ENCODE measurements at regions not wholly inside any gene's neighbourhood (a gene's known extent, or its start where the extent isn't known, plus 50 kb on each side); places are given as distances from the start of the nearest gene placed in this dataset.

DNA sequence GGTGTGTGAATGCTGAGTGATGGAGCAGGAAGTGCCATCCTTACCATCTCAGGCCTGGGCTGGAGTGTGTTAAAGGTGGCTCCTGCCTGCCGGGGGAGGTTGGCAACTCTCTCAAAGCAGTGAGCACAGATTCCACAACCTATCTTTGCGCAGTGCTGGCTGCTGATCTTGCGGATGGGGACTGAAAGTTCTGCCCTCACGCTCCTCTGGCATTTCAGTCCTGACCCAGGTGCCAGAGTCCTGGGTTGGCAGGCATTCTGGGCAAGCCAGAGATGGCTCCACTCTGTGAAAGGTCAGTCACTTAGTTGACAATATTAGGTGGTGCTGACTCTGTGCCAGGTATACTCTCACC lies 315.5 kb downstream of the RPS24 start:
- no peak for DNase-seq

GRCh38 chr10:78349911-78350663 lies 316.4 kb downstream of the RPS24 start:
- no peak for DNase-seq

GRCh38 chr10:78351283-78351682 lies 317.6 kb downstream of the RPS24 start:
- DNase-seq = no peak

DNA sequence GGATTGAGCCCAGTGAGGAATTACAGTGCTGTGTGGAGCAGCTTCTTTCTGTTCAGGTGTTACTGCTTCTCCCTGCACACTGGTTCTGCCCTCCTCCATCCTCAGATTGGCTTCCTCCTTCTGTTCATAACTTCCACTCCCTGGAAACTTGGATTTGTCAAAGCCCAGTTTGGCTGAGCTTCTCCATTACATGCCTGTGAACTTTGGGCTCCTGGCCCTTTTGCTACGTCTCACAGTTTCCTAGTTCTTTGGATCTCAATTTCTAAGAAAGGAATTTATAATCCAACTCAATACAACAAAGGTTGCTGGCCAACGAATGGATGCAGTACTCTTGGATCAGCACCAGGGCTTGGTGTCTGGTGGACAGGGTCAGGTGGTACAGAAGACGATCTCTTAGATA lies 318.1 kb downstream of the RPS24 start:
- DNase-seq = no peak

DNA sequence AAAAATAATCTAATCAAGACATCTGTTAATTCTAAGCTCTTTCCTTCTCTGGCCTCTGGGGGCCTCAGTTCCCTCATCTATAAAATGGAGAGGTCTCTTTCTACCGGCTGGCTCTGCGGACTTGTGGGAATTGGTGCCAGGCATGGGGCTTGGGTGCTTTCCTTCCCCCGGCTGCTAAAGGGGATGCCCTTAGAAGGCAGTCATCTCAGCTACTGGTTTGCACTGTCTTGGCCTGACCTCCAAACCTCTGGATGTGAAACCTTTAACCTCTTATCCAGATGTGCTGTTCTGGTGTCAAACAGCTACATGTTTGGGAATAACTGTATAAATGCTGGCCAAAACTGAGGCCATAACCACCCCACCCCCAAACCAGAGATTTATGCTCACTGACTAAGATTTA lies 320.0 kb downstream of the RPS24 start:
- DNase-seq = no peak

GRCh38 chr10:78354101-78354500 lies 320.4 kb downstream of the RPS24 start:
- no peak for DNase-seq

GRCh38 chr10:78356291-78356900 lies 322.7 kb downstream of the RPS24 start:
- DNase-seq = no peak

- no peak for DNase-seq
Observed at GRCh38 chr10:78357141-78358063, 323.7 kb downstream of the RPS24 start.

GRCh38 chr10:78358351-78358750 lies 324.7 kb downstream of the RPS24 start:
- DNase-seq = no peak

- no peak for DNase-seq
Observed at GRCh38 chr10:78358982-78359381, 325.3 kb downstream of the RPS24 start.

GRCh38 chr10:78359640-78360091 lies 326.0 kb downstream of the RPS24 start:
- DNase-seq = no peak

GRCh38 chr10:78360284-78360683 lies 326.6 kb downstream of the RPS24 start:
- DNase-seq = no peak

GRCh38 chr10:78361031-78361430 lies 327.4 kb downstream of the RPS24 start:
- DNase-seq = peak; percentile 3

GRCh38 chr10:78362406-78363022 lies 328.9 kb downstream of the RPS24 start:
- no peak for DNase-seq

DNA sequence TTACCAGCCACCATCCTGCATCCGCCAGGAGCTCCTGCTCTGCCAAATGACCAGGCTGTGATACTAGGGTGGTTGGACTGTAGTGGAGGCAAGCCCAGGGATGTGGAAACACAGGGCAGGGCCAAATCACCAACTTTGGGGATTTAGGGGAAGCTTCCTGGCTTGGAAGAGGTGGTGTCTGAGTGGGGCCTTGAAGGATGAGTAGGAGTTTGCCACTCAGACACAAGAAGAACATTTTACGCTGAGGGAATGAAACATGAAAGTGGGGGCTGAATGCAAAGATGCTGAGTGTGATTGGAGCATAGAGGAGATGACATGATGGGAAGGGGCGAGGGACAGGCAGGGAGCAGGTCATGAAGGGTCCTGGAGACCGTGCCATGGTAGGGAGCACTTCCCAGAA lies 329.5 kb downstream of the RPS24 start:
- no peak for DNase-seq

DNA sequence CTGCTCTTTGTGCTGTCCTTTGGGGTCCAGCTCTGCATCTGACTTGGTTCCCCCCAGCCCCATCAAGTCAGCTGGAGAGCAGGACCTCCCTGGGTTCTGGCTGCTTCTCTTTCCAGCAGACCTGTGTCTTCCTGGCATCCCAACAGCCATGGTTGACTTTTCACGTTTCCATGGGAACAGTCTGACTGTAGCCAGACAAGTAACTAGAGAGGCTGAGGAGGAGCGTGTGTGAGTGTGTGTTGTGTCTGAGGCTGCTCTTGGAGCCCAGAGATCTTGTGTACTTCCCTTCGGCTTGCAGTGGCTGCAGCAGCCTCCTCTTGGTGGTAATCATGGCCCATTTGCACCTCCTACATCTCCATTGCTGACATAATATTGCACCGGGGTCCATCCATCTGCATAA lies 332.0 kb downstream of the RPS24 start:
- no peak for DNase-seq

DNA sequence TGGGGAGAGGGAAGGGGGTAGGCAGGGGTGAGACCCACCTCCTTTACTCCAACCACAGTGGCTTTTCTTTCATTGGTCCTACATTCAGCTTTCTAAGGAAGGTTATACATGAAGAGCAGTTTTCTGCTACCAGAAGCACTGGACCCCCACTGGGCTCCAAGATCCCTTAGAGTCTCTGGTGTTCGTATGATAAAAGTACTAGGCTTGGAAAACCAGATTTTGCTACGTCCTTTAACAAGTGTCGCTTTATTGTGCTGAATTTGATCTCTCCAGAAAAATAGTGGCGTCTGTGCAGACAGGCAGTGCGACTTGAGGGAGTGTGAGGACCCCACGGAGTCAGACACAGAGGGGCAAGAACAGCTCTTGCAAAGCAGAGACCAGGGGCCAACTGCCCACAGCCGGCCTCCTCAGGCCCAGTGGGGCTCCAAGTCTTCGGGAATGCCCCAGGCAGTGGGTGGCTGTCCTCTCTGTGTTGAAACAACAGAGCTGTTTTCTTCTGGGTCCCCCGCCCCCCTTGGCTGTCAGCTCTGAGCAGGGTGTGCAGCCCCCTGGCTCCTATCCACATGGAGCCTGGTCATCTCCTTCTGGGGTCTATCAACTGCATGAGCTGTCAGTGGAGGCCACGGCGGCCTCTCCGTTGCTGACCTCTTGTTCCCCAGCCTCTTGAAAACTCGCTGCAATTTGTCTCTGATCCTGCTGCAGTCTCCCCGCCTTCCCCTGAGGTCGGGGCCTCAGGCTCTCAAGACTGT lies 333.2 kb downstream of the RPS24 start:
- no peak for DNase-seq

DNA sequence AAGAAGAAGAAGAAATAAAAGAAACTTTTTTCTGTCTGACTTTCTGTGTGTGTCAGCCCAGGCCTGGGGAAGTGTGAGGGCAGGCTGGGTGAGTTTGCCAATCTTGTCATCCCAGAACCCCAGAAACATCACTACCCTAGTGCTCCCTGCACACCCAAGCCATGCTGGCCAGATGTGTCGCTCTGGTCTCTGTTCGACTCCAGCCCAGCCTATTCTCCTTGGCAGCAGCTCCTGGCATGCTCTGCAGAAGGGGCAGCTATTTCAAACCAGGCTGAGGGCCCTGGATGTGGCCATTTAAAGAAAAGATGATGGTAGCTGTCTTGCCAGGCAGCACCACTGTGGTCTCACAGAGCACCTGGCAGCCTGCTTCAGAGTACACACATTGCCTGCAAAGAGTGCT lies 334.1 kb downstream of the RPS24 start:
- no peak for DNase-seq

GRCh38 chr10:78371136-78371535 lies 337.5 kb downstream of the RPS24 start:
- DNase-seq = no peak

DNA sequence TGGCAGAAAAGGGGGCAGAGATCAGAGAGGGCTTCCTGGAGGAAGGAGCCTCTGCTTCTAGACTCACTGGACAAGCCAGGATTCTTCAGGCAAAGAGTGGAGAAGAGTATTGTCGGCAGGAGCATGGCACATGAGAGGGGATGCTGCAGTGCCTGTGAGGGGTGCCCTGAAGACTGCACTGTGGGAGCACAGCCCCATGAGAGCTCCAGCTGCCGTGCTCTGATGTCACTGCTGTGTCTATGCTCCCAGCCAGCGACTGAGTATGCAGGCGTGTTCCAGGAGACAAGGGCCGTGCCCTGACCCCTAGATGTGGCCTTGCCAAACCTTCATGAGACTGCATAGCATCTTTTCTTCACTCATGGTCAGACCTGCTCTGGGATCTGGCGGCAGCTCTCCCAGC lies 339.1 kb downstream of the RPS24 start:
- no peak for DNase-seq

GRCh38 chr10:78374331-78375028 lies 340.8 kb downstream of the RPS24 start:
- no peak for DNase-seq
